ENCODE measurements at regions not wholly inside any gene's neighbourhood (a gene's known extent, or its start where the extent isn't known, plus 50 kb on each side); places are given as distances from the start of the nearest gene placed in this dataset.

DNA sequence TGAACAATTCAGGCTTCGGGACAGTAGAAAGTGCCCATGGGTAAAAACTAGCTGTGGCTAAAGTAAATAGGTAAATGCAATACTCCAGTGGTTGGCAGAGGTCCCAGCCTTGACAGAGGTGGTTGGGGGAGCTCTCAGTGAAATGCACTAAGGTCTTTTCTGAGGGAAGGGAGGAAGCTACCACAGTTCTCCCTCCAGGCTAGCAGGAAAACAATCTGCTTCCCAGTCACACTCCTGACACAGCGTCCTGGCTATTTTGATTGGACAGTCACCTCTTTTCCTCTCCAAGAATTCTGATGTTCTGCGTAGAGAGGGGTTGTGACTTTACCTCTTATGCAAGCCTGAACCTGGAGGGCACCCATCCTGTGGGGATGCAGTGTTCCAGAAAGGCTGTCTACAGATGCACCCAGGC is 128.7 kb downstream of the CYSLTR2 start:
- TF ChIP-seq POLR2A (IDR thresholded peaks at IDR 0.05; ENCODE audit: insufficient read depth in 1 of 2, low read depth in 2 of 2, low read length in 2 of 2) (no peak), BRCA1 (CRISPR knock-in tag; IDR thresholded peaks at IDR 0.05) (no peak), PHF8 (CRISPR knock-in tag; IDR thresholded peaks at IDR 0.05) (no peak), NFIB (CRISPR knock-in tag; IDR thresholded peaks at IDR 0.05; ENCODE audit: borderline replicate concordance) (no peak), ZBTB10 (CRISPR knock-in tag; IDR thresholded peaks at IDR 0.05; ENCODE audit: borderline replicate concordance) (no peak)
- TF ChIP-seq, protein P1, sequence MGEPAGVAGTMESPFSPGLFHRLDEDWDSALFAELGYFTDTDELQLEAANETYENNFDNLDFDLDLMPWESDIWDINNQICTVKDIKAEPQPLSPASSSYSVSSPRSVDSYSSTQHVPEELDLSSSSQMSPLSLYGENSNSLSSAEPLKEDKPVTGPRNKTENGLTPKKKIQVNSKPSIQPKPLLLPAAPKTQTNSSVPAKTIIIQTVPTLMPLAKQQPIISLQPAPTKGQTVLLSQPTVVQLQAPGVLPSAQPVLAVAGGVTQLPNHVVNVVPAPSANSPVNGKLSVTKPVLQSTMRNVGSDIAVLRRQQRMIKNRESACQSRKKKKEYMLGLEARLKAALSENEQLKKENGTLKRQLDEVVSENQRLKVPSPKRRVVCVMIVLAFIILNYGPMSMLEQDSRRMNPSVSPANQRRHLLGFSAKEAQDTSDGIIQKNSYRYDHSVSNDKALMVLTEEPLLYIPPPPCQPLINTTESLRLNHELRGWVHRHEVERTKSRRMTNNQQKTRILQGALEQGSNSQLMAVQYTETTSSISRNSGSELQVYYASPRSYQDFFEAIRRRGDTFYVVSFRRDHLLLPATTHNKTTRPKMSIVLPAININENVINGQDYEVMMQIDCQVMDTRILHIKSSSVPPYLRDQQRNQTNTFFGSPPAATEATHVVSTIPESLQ (CRISPR knock-in tag; conservative IDR thresholded peaks at IDR 0.05), result no peak
- TF ChIP-seq, protein P2, sequence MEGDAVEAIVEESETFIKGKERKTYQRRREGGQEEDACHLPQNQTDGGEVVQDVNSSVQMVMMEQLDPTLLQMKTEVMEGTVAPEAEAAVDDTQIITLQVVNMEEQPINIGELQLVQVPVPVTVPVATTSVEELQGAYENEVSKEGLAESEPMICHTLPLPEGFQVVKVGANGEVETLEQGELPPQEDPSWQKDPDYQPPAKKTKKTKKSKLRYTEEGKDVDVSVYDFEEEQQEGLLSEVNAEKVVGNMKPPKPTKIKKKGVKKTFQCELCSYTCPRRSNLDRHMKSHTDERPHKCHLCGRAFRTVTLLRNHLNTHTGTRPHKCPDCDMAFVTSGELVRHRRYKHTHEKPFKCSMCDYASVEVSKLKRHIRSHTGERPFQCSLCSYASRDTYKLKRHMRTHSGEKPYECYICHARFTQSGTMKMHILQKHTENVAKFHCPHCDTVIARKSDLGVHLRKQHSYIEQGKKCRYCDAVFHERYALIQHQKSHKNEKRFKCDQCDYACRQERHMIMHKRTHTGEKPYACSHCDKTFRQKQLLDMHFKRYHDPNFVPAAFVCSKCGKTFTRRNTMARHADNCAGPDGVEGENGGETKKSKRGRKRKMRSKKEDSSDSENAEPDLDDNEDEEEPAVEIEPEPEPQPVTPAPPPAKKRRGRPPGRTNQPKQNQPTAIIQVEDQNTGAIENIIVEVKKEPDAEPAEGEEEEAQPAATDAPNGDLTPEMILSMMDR (CRISPR knock-in tag; IDR thresholded peaks at IDR 0.05), result no peak

All from HepG2 (cell line).